GM19025 (cell line): ENCODE measurements at regions not wholly inside any gene's neighbourhood (a gene's known extent, or its start where the extent isn't known, plus 50 kb on each side); places are given as distances from the start of the nearest gene placed in this dataset.

Source experiments
- ATAC-seq: cut with Tn5 transposase; IDR thresholded peaks from one replicate; pipeline ENCODE4 v1.9.1; 2021; ENCODE audit warnings: mild to moderate bottlenecking, low read depth, moderate library complexity; ENCODE audit not compliant: unreplicated experiment

- no peak for ATAC-seq
Observed at GRCh38 chr5:125717209-125717608, 706.0 kb upstream of the GRAMD2B start.

- no peak for ATAC-seq
Observed at GRCh38 chr5:125719681-125720347, 703.4 kb upstream of the GRAMD2B start.

GRCh38 chr5:125720348-125720685, 702.9 kb upstream of the GRAMD2B start:
- no peak for ATAC-seq

GRCh38 chr5:125720721-125721120, 702.5 kb upstream of the GRAMD2B start:
- no peak for ATAC-seq

GRCh38 chr5:125722550-125722949, 700.7 kb upstream of the GRAMD2B start:
- ATAC-seq: no peak

- ATAC-seq: no peak
Observed at GRCh38 chr5:125725691-125726090, 697.5 kb upstream of the GRAMD2B start.

- no peak for ATAC-seq
Observed at GRCh38 chr5:125743939-125744338, 679.3 kb upstream of the GRAMD2B start.

- no peak for ATAC-seq
Observed at GRCh38 chr5:125746917-125747316, 676.3 kb upstream of the GRAMD2B start.

- no peak for ATAC-seq
Observed at GRCh38 chr5:125750147-125750860, 672.9 kb upstream of the GRAMD2B start.

- no peak for ATAC-seq
Observed at GRCh38 chr5:125750861-125751186, 672.4 kb upstream of the GRAMD2B start.

- no peak for ATAC-seq
Observed at GRCh38 chr5:125756456-125756855, 666.8 kb upstream of the GRAMD2B start.

GRCh38 chr5:125766706-125767105, 656.5 kb upstream of the GRAMD2B start:
- no peak for ATAC-seq

- no peak for ATAC-seq
Observed at GRCh38 chr5:125775896-125776295, 647.3 kb upstream of the GRAMD2B start.

- ATAC-seq: no peak
Observed at GRCh38 chr5:125776656-125777139, 646.5 kb upstream of the GRAMD2B start.

- ATAC-seq: no peak
Observed at GRCh38 chr5:125778791-125779190, 644.4 kb upstream of the GRAMD2B start.

GRCh38 chr5:125785407-125785806, 637.8 kb upstream of the GRAMD2B start:
- no peak for ATAC-seq

- ATAC-seq: no peak
Observed at GRCh38 chr5:125786021-125786420, 637.2 kb upstream of the GRAMD2B start.

GRCh38 chr5:125793470-125793869, 629.7 kb upstream of the GRAMD2B start:
- no peak for ATAC-seq

- ATAC-seq: no peak
Observed at GRCh38 chr5:125794922-125795321, 628.3 kb upstream of the GRAMD2B start.

GRCh38 chr5:125798307-125798706, 624.9 kb upstream of the GRAMD2B start:
- ATAC-seq: no peak

- no peak for ATAC-seq
Observed at GRCh38 chr5:125812651-125813050, 610.6 kb upstream of the GRAMD2B start.

- ATAC-seq: no peak
Observed at GRCh38 chr5:125813221-125813974, 609.8 kb upstream of the GRAMD2B start.
